ENCODE measurements at regions not wholly inside any gene's neighbourhood (a gene's known extent, or its start where the extent isn't known, plus 50 kb on each side); places are given as distances from the start of the nearest gene placed in this dataset.

- Histone ChIP-seq H3K27me3 (ENCODE audit: control insufficient read depth, insufficient read depth, low read length) (no peaks in the 10 kb centered on the region), H3K27ac (ENCODE audit: low read length) (no peak overlapping the region), H3K4me3 (ENCODE audit: low read length) (no peak overlapping the region), H3K4me1 (ENCODE audit: control insufficient read depth, insufficient read depth, low read length) (no peaks in the 10 kb centered on the region), H3K9me3 (replicated peaks; ENCODE audit: control insufficient read depth, low read depth, low read length) (no peaks in the 10 kb centered on the region), H3K36me3 (ENCODE audit: control insufficient read depth, insufficient read depth, low read length) (no peaks in the 10 kb centered on the region)
- DNase-seq = no peak
- WGBS (ENCODE audit: insufficient coverage) = no CpG with 5 or more reads among the region's 1 CpG
Measured at GRCh38 chr10:121260377-121260776, 337.9 kb downstream of the FGFR2 start.

GRCh38 chr10:121261665-121262064, 336.6 kb downstream of the FGFR2 start:
- no peaks in the 10 kb centered on the region for H3K9me3 ChIP-seq (replicated peaks; ENCODE audit: control insufficient read depth, low read depth, low read length)
- no peaks in the 10 kb centered on the region for H3K36me3 ChIP-seq (ENCODE audit: control insufficient read depth, insufficient read depth, low read length)

GRCh38 chr10:121262774-121263430, 335.3 kb downstream of the FGFR2 start:
- H3K27me3 ChIP-seq (ENCODE audit: control insufficient read depth, insufficient read depth, low read length) = no peaks in the 10 kb centered on the region
- no peak overlapping the region for H3K27ac ChIP-seq (ENCODE audit: low read length)
- no peaks in the 10 kb centered on the region for H3K36me3 ChIP-seq (ENCODE audit: control insufficient read depth, insufficient read depth, low read length)
- H3K4me3 ChIP-seq (ENCODE audit: low read length) = no peak overlapping the region
- WGBS (ENCODE audit: insufficient coverage) = 28% methylated on average over 3 of the region's 10 CpGs
- no peaks in the 10 kb centered on the region for H3K9me3 ChIP-seq (replicated peaks; ENCODE audit: control insufficient read depth, low read depth, low read length)
- DNase-seq = no peak
- H3K4me1 ChIP-seq (ENCODE audit: control insufficient read depth, insufficient read depth, low read length) = no peaks in the 10 kb centered on the region

More at GRCh38 chr10:121261665-121262064, 336.6 kb downstream of the FGFR2 start:
- Histone ChIP-seq H3K27ac (ENCODE audit: low read length) (no peak overlapping the region), H3K4me1 (ENCODE audit: control insufficient read depth, insufficient read depth, low read length) (no peaks in the 10 kb centered on the region), H3K27me3 (ENCODE audit: control insufficient read depth, insufficient read depth, low read length) (no peaks in the 10 kb centered on the region), H3K4me3 (ENCODE audit: low read length) (no peak overlapping the region)
- WGBS (ENCODE audit: insufficient coverage) = 97% methylated on average over 2 of the region's 3 CpGs
- DNase-seq = no peak

GRCh38 chr10:121263431-121263783, 334.8 kb downstream of the FGFR2 start:
- Histone ChIP-seq H3K4me3 (ENCODE audit: low read length) (no peak overlapping the region), H3K4me1 (ENCODE audit: control insufficient read depth, insufficient read depth, low read length) (no peaks in the 10 kb centered on the region), H3K27ac (ENCODE audit: low read length) (no peak overlapping the region), H3K36me3 (ENCODE audit: control insufficient read depth, insufficient read depth, low read length) (no peaks in the 10 kb centered on the region), H3K9me3 (replicated peaks; ENCODE audit: control insufficient read depth, low read depth, low read length) (no peaks in the 10 kb centered on the region), H3K27me3 (ENCODE audit: control insufficient read depth, insufficient read depth, low read length) (no peaks in the 10 kb centered on the region)
- no peak for DNase-seq
- 0% methylated on average over 1 of the region's 6 CpGs for WGBS (ENCODE audit: insufficient coverage)

- H3K4me3 ChIP-seq (ENCODE audit: low read length) = no peak overlapping the region
- no peaks in the 10 kb centered on the region for H3K4me1 ChIP-seq (ENCODE audit: control insufficient read depth, insufficient read depth, low read length)
- H3K9me3 ChIP-seq (replicated peaks; ENCODE audit: control insufficient read depth, low read depth, low read length) = no peaks in the 10 kb centered on the region
- no peak for DNase-seq
- no peaks in the 10 kb centered on the region for H3K36me3 ChIP-seq (ENCODE audit: control insufficient read depth, insufficient read depth, low read length)
- WGBS (ENCODE audit: insufficient coverage) = 57% methylated on average over 5 of the region's 6 CpGs
- peaks cover 4% of the 10 kb centered on the region for H3K27me3 ChIP-seq (ENCODE audit: control insufficient read depth, insufficient read depth, low read length)
- no peak overlapping the region for H3K27ac ChIP-seq (ENCODE audit: low read length)
Measured at GRCh38 chr10:121265360-121266123, 332.7 kb downstream of the FGFR2 start.

GRCh38 chr10:121266370-121266769, 331.9 kb downstream of the FGFR2 start:
- Histone ChIP-seq H3K27me3 (ENCODE audit: control insufficient read depth, insufficient read depth, low read length) (peaks cover 4% of the 10 kb centered on the region), H3K9me3 (replicated peaks; ENCODE audit: control insufficient read depth, low read depth, low read length) (no peaks in the 10 kb centered on the region), H3K4me3 (ENCODE audit: low read length) (no peak overlapping the region), H3K36me3 (ENCODE audit: control insufficient read depth, insufficient read depth, low read length) (no peaks in the 10 kb centered on the region), H3K4me1 (ENCODE audit: control insufficient read depth, insufficient read depth, low read length) (no peaks in the 10 kb centered on the region), H3K27ac (ENCODE audit: low read length) (no peak overlapping the region)
- no peak for DNase-seq
- 78% methylated on average over 4 of the region's 5 CpGs for WGBS (ENCODE audit: insufficient coverage)

GRCh38 chr10:121267236-121268003, 330.8 kb downstream of the FGFR2 start:
- WGBS (ENCODE audit: insufficient coverage) = 86% methylated on average over 6 of the region's 11 CpGs
- Histone ChIP-seq H3K4me3 (ENCODE audit: low read length) (no peak overlapping the region), H3K36me3 (ENCODE audit: control insufficient read depth, insufficient read depth, low read length) (no peaks in the 10 kb centered on the region), H3K4me1 (ENCODE audit: control insufficient read depth, insufficient read depth, low read length) (no peaks in the 10 kb centered on the region), H3K27me3 (ENCODE audit: control insufficient read depth, insufficient read depth, low read length) (peaks cover 4% of the 10 kb centered on the region), H3K27ac (ENCODE audit: low read length) (no peak overlapping the region), H3K9me3 (replicated peaks; ENCODE audit: control insufficient read depth, low read depth, low read length) (no peaks in the 10 kb centered on the region)
- no peak for DNase-seq

- Histone ChIP-seq H3K4me1 (ENCODE audit: control insufficient read depth, insufficient read depth, low read length) (no peaks in the 10 kb centered on the region), H3K4me3 (ENCODE audit: low read length) (no peak overlapping the region), H3K9me3 (replicated peaks; ENCODE audit: control insufficient read depth, low read depth, low read length) (no peaks in the 10 kb centered on the region), H3K36me3 (ENCODE audit: control insufficient read depth, insufficient read depth, low read length) (no peaks in the 10 kb centered on the region), H3K27me3 (ENCODE audit: control insufficient read depth, insufficient read depth, low read length) (peaks cover 4% of the 10 kb centered on the region), H3K27ac (ENCODE audit: low read length) (no peak overlapping the region)
- 75% methylated on average over 2 of the region's 5 CpGs for WGBS (ENCODE audit: insufficient coverage)
- DNase-seq = no peak
Measured at GRCh38 chr10:121268363-121268762, 329.9 kb downstream of the FGFR2 start.

- H3K4me3 ChIP-seq (ENCODE audit: low read length) = no peak overlapping the region
- no peak for DNase-seq
- no peak overlapping the region for H3K27ac ChIP-seq (ENCODE audit: low read length)
- no peaks in the 10 kb centered on the region for H3K9me3 ChIP-seq (replicated peaks; ENCODE audit: control insufficient read depth, low read depth, low read length)
- no CpG with 5 or more reads among the region's 4 CpGs for WGBS (ENCODE audit: insufficient coverage)
- H3K4me1 ChIP-seq (ENCODE audit: control insufficient read depth, insufficient read depth, low read length) = no peaks in the 10 kb centered on the region
- H3K27me3 ChIP-seq (ENCODE audit: control insufficient read depth, insufficient read depth, low read length) = peaks cover 4% of the 10 kb centered on the region
- no peaks in the 10 kb centered on the region for H3K36me3 ChIP-seq (ENCODE audit: control insufficient read depth, insufficient read depth, low read length)
Measured at GRCh38 chr10:121268863-121269432, 329.3 kb downstream of the FGFR2 start.

GRCh38 chr10:121270906-121271305, 327.3 kb downstream of the FGFR2 start:
- DNase-seq = no peak
- H3K4me3 ChIP-seq (ENCODE audit: low read length) = no peak overlapping the region
- H3K36me3 ChIP-seq (ENCODE audit: control insufficient read depth, insufficient read depth, low read length) = no peaks in the 10 kb centered on the region
- H3K27me3 ChIP-seq (ENCODE audit: control insufficient read depth, insufficient read depth, low read length) = peaks cover 4% of the 10 kb centered on the region
- WGBS (ENCODE audit: insufficient coverage) = 92% methylated on average over 7 of the region's 7 CpGs
- no peaks in the 10 kb centered on the region for H3K4me1 ChIP-seq (ENCODE audit: control insufficient read depth, insufficient read depth, low read length)
- no peaks in the 10 kb centered on the region for H3K9me3 ChIP-seq (replicated peaks; ENCODE audit: control insufficient read depth, low read depth, low read length)
- no peak overlapping the region for H3K27ac ChIP-seq (ENCODE audit: low read length)
